K562 (cell line): ENCODE measurements at regions not wholly inside any gene's neighbourhood (a gene's known extent, or its start where the extent isn't known, plus 50 kb on each side); places are given as distances from the start of the nearest gene placed in this dataset.

ENCODE experiments used
- MLX ChIP-seq, 2 experiments: fragments of 450-650 bp in 1 of 2; sonication (generic) in 1 of 2; formaldehyde crosslinking; conservative IDR thresholded peaks; 2 replicates each; pipeline versions ENCODE4 v1.4.0 to v1.8.1; 2020 to 2022; ENCODE audit warnings: mild to moderate bottlenecking in 1 of 2, missing genetic modification reagents in 1 of 2
- RREB1 ChIP-seq: fragments of 250-450 bp; sonication (Bioruptor Pico); IDR thresholded peaks from 2 replicates; pipeline ENCODE4 v1.4.0; 2020

GRCh38 chr12:34298176-34298970, 276.1 kb downstream of the ALG10 start (continued):
- no peak for TF ChIP-seq RREB1
- TF ChIP-seq MLX (CRISPR knock-in tag; conservative IDR thresholded peaks at IDR 0.05) = no peak
